Keratinocyte (primary cell): ENCODE measurements at regions not wholly inside any gene's neighbourhood (a gene's known extent, or its start where the extent isn't known, plus 50 kb on each side); places are given as distances from the start of the nearest gene placed in this dataset.

Experiments used
- CTCF ChIP-seq, 3 experiments: IDR thresholded peaks in 1 of 3; conservative IDR thresholded peaks in 1 of 3; optimal IDR thresholded peaks in 1 of 3; 2 replicates in 2 of 3; 3 replicates in 1 of 3; pipeline versions ENCODE3 to v1.5.1; 2011; ENCODE audit warnings: low read length in 3 of 3, mild to moderate bottlenecking in 3 of 3, moderate library complexity in 2 of 3, control low read depth in 1 of 3, inconsistent platforms in 1 of 3; ENCODE audit not compliant: insufficient read depth in 2 of 3; ENCODE audit errors: extremely low read depth in 1 of 3
- EZH2 ChIP-seq: IDR thresholded peaks from one replicate; pipeline ENCODE4 v1.6.1; 2012; ENCODE audit warnings: inconsistent platforms, mild to moderate bottlenecking, low read length, moderate library complexity

DNA sequence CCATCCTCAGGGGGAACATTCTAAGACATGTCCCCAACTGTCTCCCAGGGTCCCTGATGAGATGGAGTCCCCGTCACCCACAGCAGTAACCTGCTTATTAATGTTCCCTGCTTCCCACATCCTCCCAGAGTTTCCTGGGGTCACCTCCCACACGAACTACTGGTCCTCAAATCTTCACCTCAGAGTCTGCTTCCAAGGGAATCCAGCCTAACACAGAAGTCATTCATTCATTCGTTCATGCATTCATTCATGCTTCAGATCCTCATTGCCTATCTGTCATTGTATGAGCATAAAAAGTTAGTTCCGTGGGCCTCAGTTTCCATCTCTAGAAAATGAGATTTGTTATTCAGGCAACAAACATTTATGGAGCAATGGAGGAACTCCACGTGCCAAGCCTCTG lies 516.2 kb downstream of the SHQ1 start:
- TF ChIP-seq CTCF (optimal IDR thresholded peaks at IDR 0.05 in 1 of 3, IDR thresholded peaks at IDR 0.05 in 1 of 3, conservative IDR thresholded peaks at IDR 0.05 in 1 of 3; ENCODE audit: extremely low read depth in 1 of 3, insufficient read depth in 2 of 3, low read length in 3 of 3), result no peak
- TF ChIP-seq EZH2, result no peak
